GM18867 (cell line): ENCODE measurements at regions not wholly inside any gene's neighbourhood (a gene's known extent, or its start where the extent isn't known, plus 50 kb on each side); places are given as distances from the start of the nearest gene placed in this dataset.

Source experiments
- ATAC-seq: cut with Tn5 transposase; IDR thresholded peaks from one replicate; pipeline ENCODE4 v1.9.1; 2021; ENCODE audit warnings: mild to moderate bottlenecking, moderate library complexity; ENCODE audit not compliant: unreplicated experiment

GRCh38 chr1:73775896-73776295 is 422.1 kb downstream of the LRRIQ3 start:
- ATAC-seq, result no peak

GRCh38 chr1:73772941-73773340 is 425.0 kb downstream of the LRRIQ3 start:
- no peak for ATAC-seq

- no peak for ATAC-seq
Observed at GRCh38 chr1:73771396-73771795, 426.6 kb downstream of the LRRIQ3 start.

GRCh38 chr1:73770109-73770905 is 427.7 kb downstream of the LRRIQ3 start:
- no peak for ATAC-seq

- ATAC-seq, result no peak
Observed at GRCh38 chr1:73766786-73767348, 431.1 kb downstream of the LRRIQ3 start.

- no peak for ATAC-seq
Observed at GRCh38 chr1:73765551-73766233, 432.3 kb downstream of the LRRIQ3 start.

- ATAC-seq, result no peak
Observed at GRCh38 chr1:73761559-73761958, 436.4 kb downstream of the LRRIQ3 start.

GRCh38 chr1:73759011-73759410 is 439.0 kb downstream of the LRRIQ3 start:
- ATAC-seq, result no peak

- no peak for ATAC-seq
Observed at GRCh38 chr1:73756817-73757216, 441.2 kb downstream of the LRRIQ3 start.

- ATAC-seq, result no peak
Observed at GRCh38 chr1:73755649-73756048, 442.3 kb downstream of the LRRIQ3 start.

GRCh38 chr1:73749996-73750395 is 448.0 kb downstream of the LRRIQ3 start:
- ATAC-seq, result no peak

- ATAC-seq, result no peak
Observed at GRCh38 chr1:73744985-73745384, 453.0 kb downstream of the LRRIQ3 start.

- no peak for ATAC-seq
Observed at GRCh38 chr1:73736125-73736524, 461.9 kb downstream of the LRRIQ3 start.

- no peak for ATAC-seq
Observed at GRCh38 chr1:73727036-73727435, 470.9 kb downstream of the LRRIQ3 start.

GRCh38 chr1:73722055-73722454 is 475.9 kb downstream of the LRRIQ3 start:
- no peak for ATAC-seq

GRCh38 chr1:73717976-73718375 is 480.0 kb downstream of the LRRIQ3 start:
- no peak for ATAC-seq

GRCh38 chr1:73711089-73711488 is 486.9 kb downstream of the LRRIQ3 start:
- no peak for ATAC-seq

GRCh38 chr1:73701826-73702225 is 496.1 kb downstream of the LRRIQ3 start:
- no peak for ATAC-seq

- ATAC-seq, result no peak
Observed at GRCh38 chr1:73676186-73676585, 521.8 kb downstream of the LRRIQ3 start.

GRCh38 chr1:73674945-73675561 is 522.9 kb downstream of the LRRIQ3 start:
- ATAC-seq, result peak; percentile 86

- no peak for ATAC-seq
Observed at GRCh38 chr1:73673971-73674370, 524.0 kb downstream of the LRRIQ3 start.

GRCh38 chr1:73671530-73671929 is 526.4 kb downstream of the LRRIQ3 start:
- ATAC-seq, result no peak
